PC-3 (cell line): ENCODE measurements at regions not wholly inside any gene's neighbourhood (a gene's known extent, or its start where the extent isn't known, plus 50 kb on each side); places are given as distances from the start of the nearest gene placed in this dataset.

Experiments
- EZH2 ChIP-seq: fragments of 300-600 bp; sonication (generic); IDR thresholded peaks from one replicate; pipeline ENCODE4 v1.6.1; 2017; ENCODE audit warnings: antibody characterized with exemption, mild to moderate bottlenecking, low read length; ENCODE audit not compliant: unreplicated experiment
- TF ChIP-seq, protein P1 (sequence below): fragments of 300-600 bp; sonication (generic); conservative IDR thresholded peaks from 2 replicates; pipeline ENCODE4 v1.5.1; 2017; ENCODE audit warnings: antibody characterized with exemption, low read depth, mild to moderate bottlenecking, low read length

DNA sequence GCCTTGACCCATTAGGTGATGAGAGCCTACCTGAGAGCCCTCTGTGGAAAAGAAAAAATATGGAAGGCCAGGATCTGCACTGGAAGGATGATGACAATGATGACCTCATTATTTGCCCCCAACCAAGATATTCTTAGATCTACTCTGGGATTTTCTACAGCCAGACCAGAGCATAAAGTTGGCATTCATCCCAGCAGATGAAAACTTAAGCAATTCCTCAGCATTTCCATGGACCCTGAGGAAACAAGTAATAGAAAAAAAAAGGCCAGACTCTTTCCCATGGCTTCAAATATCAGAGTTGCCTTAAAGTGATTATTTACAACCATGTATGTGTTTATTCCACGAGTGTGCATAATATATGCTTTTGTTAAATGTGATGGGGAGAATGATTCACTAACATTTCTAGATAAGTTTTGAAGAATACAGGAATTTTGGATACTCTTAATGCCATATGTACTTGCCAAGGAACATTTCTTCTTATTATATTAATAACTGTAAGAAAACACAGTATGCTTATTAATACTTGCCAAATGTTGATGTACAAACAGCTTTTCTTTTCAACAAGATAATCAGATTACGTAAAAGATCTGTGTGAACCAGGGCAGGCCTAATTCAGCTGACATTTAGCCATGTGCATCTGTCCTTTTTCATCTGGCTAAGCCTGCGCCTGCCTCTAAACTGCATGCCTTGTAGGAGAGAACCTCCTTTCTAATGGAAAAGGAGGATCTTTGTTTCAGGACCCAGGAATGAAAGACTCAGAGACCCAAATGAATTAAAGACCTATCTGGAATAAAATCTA, 94.8 kb downstream of the ARRDC3 start:
- TF ChIP-seq, protein P1, sequence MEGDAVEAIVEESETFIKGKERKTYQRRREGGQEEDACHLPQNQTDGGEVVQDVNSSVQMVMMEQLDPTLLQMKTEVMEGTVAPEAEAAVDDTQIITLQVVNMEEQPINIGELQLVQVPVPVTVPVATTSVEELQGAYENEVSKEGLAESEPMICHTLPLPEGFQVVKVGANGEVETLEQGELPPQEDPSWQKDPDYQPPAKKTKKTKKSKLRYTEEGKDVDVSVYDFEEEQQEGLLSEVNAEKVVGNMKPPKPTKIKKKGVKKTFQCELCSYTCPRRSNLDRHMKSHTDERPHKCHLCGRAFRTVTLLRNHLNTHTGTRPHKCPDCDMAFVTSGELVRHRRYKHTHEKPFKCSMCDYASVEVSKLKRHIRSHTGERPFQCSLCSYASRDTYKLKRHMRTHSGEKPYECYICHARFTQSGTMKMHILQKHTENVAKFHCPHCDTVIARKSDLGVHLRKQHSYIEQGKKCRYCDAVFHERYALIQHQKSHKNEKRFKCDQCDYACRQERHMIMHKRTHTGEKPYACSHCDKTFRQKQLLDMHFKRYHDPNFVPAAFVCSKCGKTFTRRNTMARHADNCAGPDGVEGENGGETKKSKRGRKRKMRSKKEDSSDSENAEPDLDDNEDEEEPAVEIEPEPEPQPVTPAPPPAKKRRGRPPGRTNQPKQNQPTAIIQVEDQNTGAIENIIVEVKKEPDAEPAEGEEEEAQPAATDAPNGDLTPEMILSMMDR: no peak
- no peak for TF ChIP-seq EZH2
